Hepatocyte (in vitro differentiated cells): ENCODE measurements at regions not wholly inside any gene's neighbourhood (a gene's known extent, or its start where the extent isn't known, plus 50 kb on each side); places are given as distances from the start of the nearest gene placed in this dataset.

ENCODE experiments used
- DNase-seq: peaks from one replicate; pipeline ENCODE4 v3.0.0-alpha.2; 2016; ENCODE audit warnings: low spot score
- H2AFZ ChIP-seq: fragments of 200-600 bp; sonication (generic); 2 replicates; pipeline ENCODE4 v1.6.0; 2016; ENCODE audit warnings: antibody characterized with exemption, mild to moderate bottlenecking
- H3K27ac ChIP-seq: fragments of 200-600 bp; sonication (generic); 2 replicates; pipeline ENCODE4 v1.5.1; 2016; ENCODE audit warnings: mild to moderate bottlenecking
- H3K27me3 ChIP-seq: fragments of 200-600 bp; sonication (generic); 2 replicates; pipeline ENCODE4 v1.6.1; 2016
- H3K36me3 ChIP-seq: fragments of 200-600 bp; sonication (generic); replicated peaks from 2 replicates; pipeline ENCODE4 v1.5.1; 2016; ENCODE audit warnings: low read depth; ENCODE audit not compliant: insufficient read depth
- H3K4me1 ChIP-seq: fragments of 200-600 bp; sonication (generic); 2 replicates; pipeline ENCODE4 v1.5.1; 2016; ENCODE audit warnings: mild to moderate bottlenecking, moderate library complexity; ENCODE audit not compliant: insufficient read depth
- H3K4me2 ChIP-seq: fragments of 200-600 bp; sonication (generic); 2 replicates; pipeline ENCODE4 v1.6.0; 2016
- H3K4me3 ChIP-seq: fragments of 200-600 bp; sonication (generic); 2 replicates; pipeline ENCODE4 v1.5.1; 2016; ENCODE audit warnings: mild to moderate bottlenecking
- H3K79me2 ChIP-seq: fragments of 200-600 bp; sonication (generic); 2 replicates; pipeline ENCODE4 v1.6.0; 2017; ENCODE audit warnings: mild to moderate bottlenecking
- H3K9me2 ChIP-seq: fragments of 200-600 bp; sonication (generic); replicated peaks from 2 replicates; pipeline ENCODE4 v1.6.0; 2017; ENCODE audit warnings: mild to moderate bottlenecking; ENCODE audit not compliant: insufficient read depth
- H3K9me3 ChIP-seq: fragments of 200-600 bp; sonication (generic); 2 replicates; pipeline ENCODE4 v1.5.1; 2016; ENCODE audit warnings: low read depth, mild to moderate bottlenecking
- H4K20me1 ChIP-seq: fragments of 200-600 bp; sonication (generic); 2 replicates; pipeline ENCODE4 v1.6.0; 2016; ENCODE audit warnings: mild to moderate bottlenecking; ENCODE audit not compliant: insufficient read depth, poor library complexity, severe bottlenecking
- CTCF ChIP-seq: fragments of 200-600 bp; sonication (generic); IDR thresholded peaks from 2 replicates; pipeline ENCODE4 v1.5.1; 2016; ENCODE audit warnings: antibody characterized with exemption, mild to moderate bottlenecking; ENCODE audit not compliant: poor library complexity
- EZH2 ChIP-seq: fragments of 200-600 bp; sonication (generic); IDR thresholded peaks from 2 replicates; pipeline ENCODE4 v1.6.1; 2016; ENCODE audit warnings: antibody characterized with exemption, mild to moderate bottlenecking, borderline replicate concordance
- EZH2phosphoT487 ChIP-seq: fragments of 200-600 bp; sonication (generic); IDR thresholded peaks from one replicate; pipeline ENCODE4 v1.6.1; 2018; ENCODE audit warnings: antibody characterized with exemption, mild to moderate bottlenecking, low read depth, moderate library complexity; ENCODE audit not compliant: unreplicated experiment, severe bottlenecking
- WGBS: methylation state at CpG from one replicate; pipeline ENCODE4 v1.1.6; 2016; ENCODE audit warnings: low lambda C conversion rate; ENCODE audit errors: missing lambda C conversion rate; 5-methylcytosine and 5-hydroxymethylcytosine counted together

GRCh38 chr7:53800746-53801145 is 741.4 kb upstream of the VSTM2A start:
- DNase-seq: no peak
- no peak overlapping the region for H3K27ac ChIP-seq
- no peaks in the 10 kb centered on the region for H3K9me3 ChIP-seq
- H3K27me3 ChIP-seq: no peaks in the 10 kb centered on the region
- no peak overlapping the region for H3K4me3 ChIP-seq
- H4K20me1 ChIP-seq: no peaks in the 10 kb centered on the region
- H3K9me2 ChIP-seq: no peaks in the 10 kb centered on the region
- H3K79me2 ChIP-seq: no peaks in the 10 kb centered on the region
- no peaks in the 10 kb centered on the region for H3K4me1 ChIP-seq
- no peak overlapping the region for H2AFZ ChIP-seq
- no peak overlapping the region for H3K4me2 ChIP-seq
- no peak for TF ChIP-seq CTCF
- no peak for TF ChIP-seq EZH2phosphoT487
- TF ChIP-seq EZH2: no peak
- 81% methylated on average over 4 of the region's 4 CpGs for whole genome bisulfite sequencing
- no peaks in the 10 kb centered on the region for H3K36me3 ChIP-seq

- no peak overlapping the region for H3K4me3 ChIP-seq
- H3K79me2 ChIP-seq: no peaks in the 10 kb centered on the region
- no peaks in the 10 kb centered on the region for H3K27me3 ChIP-seq
- H3K36me3 ChIP-seq: no peaks in the 10 kb centered on the region
- no peaks in the 10 kb centered on the region for H4K20me1 ChIP-seq
- H3K4me1 ChIP-seq: no peaks in the 10 kb centered on the region
- H3K4me2 ChIP-seq: no peak overlapping the region
- H3K27ac ChIP-seq: no peak overlapping the region
- no peak overlapping the region for H2AFZ ChIP-seq
- no peak for DNase-seq
- no peaks in the 10 kb centered on the region for H3K9me2 ChIP-seq
- TF ChIP-seq EZH2phosphoT487: no peak
- TF ChIP-seq EZH2: no peak
- no peak for TF ChIP-seq CTCF
- H3K9me3 ChIP-seq: no peaks in the 10 kb centered on the region
Observed at GRCh38 chr7:53806119-53806518, 736.1 kb upstream of the VSTM2A start.

- Histone ChIP-seq H3K9me2 (no peaks in the 10 kb centered on the region), H3K4me3 (no peak overlapping the region), H3K79me2 (no peaks in the 10 kb centered on the region), H3K27me3 (no peaks in the 10 kb centered on the region), H4K20me1 (no peaks in the 10 kb centered on the region), H3K9me3 (no peaks in the 10 kb centered on the region), H2AFZ (no peak overlapping the region), H3K4me2 (no peak overlapping the region), H3K4me1 (no peaks in the 10 kb centered on the region), H3K36me3 (no peaks in the 10 kb centered on the region), H3K27ac (no peak overlapping the region)
- WGBS: 96% methylated on average over 21 of the region's 22 CpGs
- no peak for DNase-seq
- TF ChIP-seq EZH2 (no peak), CTCF (no peak), EZH2phosphoT487 (no peak)
Observed at GRCh38 chr7:53811555-53812079, 730.6 kb upstream of the VSTM2A start.

- no peaks in the 10 kb centered on the region for H3K4me1 ChIP-seq
- H4K20me1 ChIP-seq: no peaks in the 10 kb centered on the region
- 96% methylated on average over 16 of the region's 16 CpGs for WGBS
- H2AFZ ChIP-seq: no peak overlapping the region
- H3K9me2 ChIP-seq: no peaks in the 10 kb centered on the region
- H3K79me2 ChIP-seq: no peaks in the 10 kb centered on the region
- DNase-seq: no peak
- H3K27me3 ChIP-seq: no peaks in the 10 kb centered on the region
- no peaks in the 10 kb centered on the region for H3K36me3 ChIP-seq
- no peak overlapping the region for H3K4me2 ChIP-seq
- no peak overlapping the region for H3K4me3 ChIP-seq
- H3K27ac ChIP-seq: no peak overlapping the region
- TF ChIP-seq EZH2 (no peak), CTCF (no peak), EZH2phosphoT487 (no peak)
- H3K9me3 ChIP-seq: no peaks in the 10 kb centered on the region
Observed at GRCh38 chr7:53812135-53812534, 730.0 kb upstream of the VSTM2A start.
